Neural cell (in vitro differentiated cells): ENCODE measurements at regions not wholly inside any gene's neighbourhood (a gene's known extent, or its start where the extent isn't known, plus 50 kb on each side); places are given as distances from the start of the nearest gene placed in this dataset.

Experiments
- H2AFZ ChIP-seq: fragments of 200-600, 300-800 bp; sonication (generic), shearing (Covaris generic); 2 replicates; pipeline ENCODE4 v1.6.0; 2014; ENCODE audit warnings: low read depth, mild to moderate bottlenecking, antibody characterized with exemption, low read length, moderate library complexity
- H3F3A ChIP-seq: fragments of 200-600 bp; shearing (Covaris generic); 2 replicates; pipeline ENCODE4 v1.6.1; 2016; ENCODE audit warnings: mild to moderate bottlenecking, moderate library complexity, mixed read lengths, antibody characterized with exemption, low read length; ENCODE audit not compliant: insufficient read depth, poor library complexity, severe bottlenecking
- H3K27ac ChIP-seq: fragments of 200-600, 300-800 bp; sonication (generic), shearing (Covaris generic); 2 replicates; pipeline ENCODE4 v1.5.1; 2014; ENCODE audit warnings: mild to moderate bottlenecking, low read length, moderate library complexity
- H3K27me3 ChIP-seq: fragments of 300-800, 200-600 bp; sonication (generic), shearing (Covaris generic); 2 replicates; pipeline ENCODE4 v1.6.0; 2014; ENCODE audit warnings: mild to moderate bottlenecking, low read depth, low read length, moderate library complexity; ENCODE audit not compliant: insufficient read depth
- H3K36me3 ChIP-seq: fragments of 300-800, 200-600 bp; sonication (generic), shearing (Covaris generic); 2 replicates; pipeline ENCODE4 v1.5.1; 2014; ENCODE audit warnings: mild to moderate bottlenecking, antibody characterized with exemption, low read length, moderate library complexity; ENCODE audit not compliant: insufficient read depth
- H3K4me2 ChIP-seq: fragments of 300-800, 200-600 bp; sonication (generic), shearing (Covaris generic); 2 replicates; pipeline ENCODE4 v1.6.0; 2014; ENCODE audit warnings: mild to moderate bottlenecking, low read length
- H3K4me3 ChIP-seq: fragments of 300-800, 200-600 bp; sonication (generic), shearing (Covaris generic); 2 replicates; pipeline ENCODE4 v1.5.1; 2014; ENCODE audit warnings: mild to moderate bottlenecking, low read length, moderate library complexity
- H3K79me2 ChIP-seq: fragments of 200-600 bp; shearing (Covaris generic); replicated peaks from 2 replicates; pipeline ENCODE4 v1.6.0; 2014; ENCODE audit warnings: mild to moderate bottlenecking, low read length, moderate library complexity; ENCODE audit not compliant: insufficient read depth
- H3K9ac ChIP-seq: fragments of 300-800, 200-600 bp; sonication (generic), shearing (Covaris generic); 2 replicates; pipeline ENCODE4 v1.6.1; 2016; ENCODE audit warnings: mild to moderate bottlenecking, low read length, mixed read lengths
- H3K9me2 ChIP-seq: fragments of 200-600 bp; shearing (Covaris generic); 2 replicates; pipeline ENCODE4 v1.6.1; 2016; ENCODE audit warnings: mild to moderate bottlenecking, low read length, mixed read lengths; ENCODE audit not compliant: insufficient read depth
- H3K9me3 ChIP-seq: fragments of 200-600, 300-800 bp; sonication (generic), shearing (Covaris generic); 2 replicates; pipeline ENCODE4 v1.6.1; 2016; ENCODE audit warnings: mild to moderate bottlenecking, mixed run types, low read length, moderate library complexity, mixed read lengths
- H4K20me1 ChIP-seq: fragments of 200-600 bp; shearing (Covaris generic); 2 replicates; pipeline ENCODE4 v1.6.1; 2016; ENCODE audit warnings: mild to moderate bottlenecking, mixed run types; ENCODE audit not compliant: insufficient read depth
- CTCF ChIP-seq: fragments of 450-650 bp; IDR thresholded peaks from 2 replicates; pipeline ENCODE4 v1.5.1; 2014; ENCODE audit warnings: antibody characterized with exemption, mild to moderate bottlenecking, moderate library complexity; ENCODE audit not compliant: poor library complexity, severe bottlenecking
- EP300 ChIP-seq: fragments of 450-650 bp; conservative IDR thresholded peaks from 2 replicates; pipeline ENCODE4 v1.6.1; 2014; ENCODE audit warnings: antibody characterized with exemption, mild to moderate bottlenecking, moderate library complexity; ENCODE audit not compliant: poor library complexity, severe bottlenecking
- EZH2 ChIP-seq: fragments of 200-600, 300-800 bp; shearing (Covaris generic), sonication (generic); IDR thresholded peaks from 2 replicates; pipeline ENCODE4 v1.6.1; 2014; ENCODE audit warnings: antibody characterized with exemption, low read length, borderline replicate concordance, mild to moderate bottlenecking; ENCODE audit not compliant: insufficient read depth, poor library complexity, severe bottlenecking
- MXI1 ChIP-seq: fragments of 450-650 bp; conservative IDR thresholded peaks from 2 replicates; pipeline ENCODE4 v1.6.1; 2014; ENCODE audit warnings: antibody characterized with exemption, mild to moderate bottlenecking; ENCODE audit not compliant: poor library complexity, severe bottlenecking
- POLR2AphosphoS5 ChIP-seq: IDR thresholded peaks from 2 replicates; pipeline ENCODE4 v1.6.1; 2012
- RAD21 ChIP-seq: fragments of 450-650 bp; conservative IDR thresholded peaks from 2 replicates; pipeline ENCODE4 v1.6.1; 2014; ENCODE audit warnings: antibody characterized with exemption, mild to moderate bottlenecking, moderate library complexity
- REST ChIP-seq: IDR thresholded peaks from 2 replicates; pipeline ENCODE4 v1.6.1; 2012; ENCODE audit warnings: borderline replicate concordance
- SMC3 ChIP-seq: fragments of 450-650 bp; conservative IDR thresholded peaks from 2 replicates; pipeline ENCODE4 v1.6.1; 2014; ENCODE audit warnings: antibody characterized with exemption, mild to moderate bottlenecking, moderate library complexity; ENCODE audit not compliant: poor library complexity
- TAF1 ChIP-seq: IDR thresholded peaks from 2 replicates; pipeline ENCODE4 v1.6.1; 2012; ENCODE audit warnings: low read depth

- Histone ChIP-seq H3K4me3 (no peak overlapping the region), H2AFZ (no peak overlapping the region), H3K9ac (no peak overlapping the region), H3K27ac (no peak overlapping the region), H3K9me2 (no peaks in the 10 kb centered on the region), H4K20me1 (no peaks in the 10 kb centered on the region), H3K4me2 (no peak overlapping the region), H3K79me2 (no peaks in the 10 kb centered on the region), H3K9me3 (no peaks in the 10 kb centered on the region), H3F3A (no peaks in the 10 kb centered on the region), H3K27me3 (no peaks in the 10 kb centered on the region), H3K36me3 (no peaks in the 10 kb centered on the region)
- TF ChIP-seq EP300 (no peak), MXI1 (no peak), REST (no peak), POLR2AphosphoS5 (no peak), EZH2 (no peak), CTCF (no peak), TAF1 (no peak), RAD21 (no peak), SMC3 (no peak)
These were observed 84.3 kb upstream of the TAB2 start for GRCh38 chr6:149233056-149233715.

- Histone ChIP-seq H3K4me2 (no peak overlapping the region), H4K20me1 (no peaks in the 10 kb centered on the region), H3K27ac (no peak overlapping the region), H3F3A (no peaks in the 10 kb centered on the region), H3K27me3 (no peaks in the 10 kb centered on the region), H3K36me3 (no peaks in the 10 kb centered on the region), H3K79me2 (no peaks in the 10 kb centered on the region), H3K9me3 (no peaks in the 10 kb centered on the region), H3K9me2 (no peaks in the 10 kb centered on the region), H3K4me3 (no peak overlapping the region), H2AFZ (no peak overlapping the region), H3K9ac (no peak overlapping the region)
- no peak for TF ChIP-seq MXI1
- TF ChIP-seq POLR2AphosphoS5, result no peak
- no peak for TF ChIP-seq SMC3
- no peak for TF ChIP-seq CTCF
- no peak for TF ChIP-seq RAD21
- TF ChIP-seq EZH2, result no peak
- TF ChIP-seq REST, result no peak
- TF ChIP-seq EP300, result no peak
- no peak for TF ChIP-seq TAF1
These were observed 83.2 kb upstream of the TAB2 start for GRCh38 chr6:149234051-149234962.
